H9 (cell line): ENCODE measurements at regions not wholly inside any gene's neighbourhood (a gene's known extent, or its start where the extent isn't known, plus 50 kb on each side); places are given as distances from the start of the nearest gene placed in this dataset.
A peak's percentile ranks its signal among the peaks of the same experiment; 100 is the strongest.

Source experiments
- DNase-seq: peaks from one replicate; pipeline ENCODE4 v3.0.0-alpha.2; 2017
- H2AFZ ChIP-seq: one replicate; pipeline ENCODE4 v1.6.1; 2013; ENCODE audit warnings: mild to moderate bottlenecking, low read length, control low read depth, moderate library complexity
- H2AK5ac ChIP-seq: 2 replicates; pipeline ENCODE4 v1.6.1; 2013; ENCODE audit warnings: low read length, control low read depth, mixed read lengths; ENCODE audit not compliant: insufficient read length
- H2BK120ac ChIP-seq: one replicate; pipeline ENCODE4 v1.6.1; 2013; ENCODE audit warnings: low read depth, mild to moderate bottlenecking, low read length, control low read depth, inconsistent platforms; ENCODE audit not compliant: poor library complexity, severe bottlenecking
- H2BK12ac ChIP-seq: 2 replicates; pipeline ENCODE4 v1.6.1; 2013; ENCODE audit warnings: low read length, control low read depth, mixed read lengths, low read depth; ENCODE audit not compliant: insufficient read length
- H2BK15ac ChIP-seq: 2 replicates; pipeline ENCODE4 v1.6.1; 2013; ENCODE audit warnings: low read depth, low read length, control low read depth
- H2BK20ac ChIP-seq: one replicate; pipeline ENCODE4 v1.6.1; 2013; ENCODE audit warnings: low read depth, mild to moderate bottlenecking, low read length, control low read depth, inconsistent platforms; ENCODE audit not compliant: poor library complexity, severe bottlenecking
- H2BK5ac ChIP-seq: 2 replicates; pipeline ENCODE4 v1.6.1; 2013; ENCODE audit warnings: low read length, control low read depth, mixed read lengths; ENCODE audit not compliant: insufficient read length
- H3K14ac ChIP-seq: 2 replicates; pipeline ENCODE4 v1.6.1; 2013; ENCODE audit warnings: low read length, control low read depth; ENCODE audit not compliant: insufficient read depth
- H3K18ac ChIP-seq: 2 replicates; pipeline ENCODE4 v1.6.1; 2013; ENCODE audit warnings: low read depth, mild to moderate bottlenecking, mixed read lengths, low read length, control low read depth; ENCODE audit not compliant: insufficient read length
- H3K23ac ChIP-seq: 2 replicates; pipeline ENCODE4 v1.6.1; 2013; ENCODE audit warnings: low read length, control low read depth, mixed read lengths, low read depth; ENCODE audit not compliant: insufficient read length
- H3K23me2 ChIP-seq: 2 replicates; pipeline ENCODE4 v1.6.1; 2013; ENCODE audit warnings: low read depth, mild to moderate bottlenecking, mixed read lengths, low read length, control low read depth; ENCODE audit not compliant: insufficient read length, poor library complexity, severe bottlenecking
- H3K27ac ChIP-seq: 2 replicates; pipeline ENCODE4 v1.5.1; 2013; ENCODE audit warnings: low read length, control low read depth, mixed read lengths, low read depth; ENCODE audit not compliant: insufficient read length
- H3K27me3 ChIP-seq: 2 replicates; pipeline ENCODE4 v1.6.1; 2013; ENCODE audit warnings: low read length, control low read depth, inconsistent platforms; ENCODE audit not compliant: insufficient read depth
- H3K4ac ChIP-seq: 2 replicates; pipeline ENCODE4 v1.6.1; 2013; ENCODE audit warnings: low read depth, mild to moderate bottlenecking, control low read depth, inconsistent platforms, low read length, moderate library complexity
- H3K4me1 ChIP-seq: 2 replicates; pipeline ENCODE4 v1.6.1; 2013; ENCODE audit warnings: low read length, control low read depth, inconsistent platforms; ENCODE audit not compliant: insufficient read depth
- H3K4me2 ChIP-seq: 2 replicates; pipeline ENCODE4 v1.6.1; 2013; ENCODE audit warnings: low read length, control low read depth, mixed read lengths; ENCODE audit not compliant: insufficient read length, insufficient read depth
- H3K56ac ChIP-seq: 2 replicates; pipeline ENCODE4 v1.6.1; 2013; ENCODE audit warnings: low read depth, mild to moderate bottlenecking, mixed read lengths, low read length, control low read depth; ENCODE audit not compliant: insufficient read length
- H3K79me1 ChIP-seq: 2 replicates; pipeline ENCODE4 v1.6.1; 2013; ENCODE audit warnings: low read depth, mild to moderate bottlenecking, moderate library complexity, low read length, control low read depth, inconsistent platforms; ENCODE audit not compliant: insufficient read depth, poor library complexity, severe bottlenecking
- H3K79me2 ChIP-seq: 2 replicates; pipeline ENCODE4 v1.6.1; 2013; ENCODE audit warnings: low read length, control low read depth, inconsistent platforms; ENCODE audit not compliant: insufficient read depth
- H3K9ac ChIP-seq: 2 replicates; pipeline ENCODE4 v1.6.1; 2013; ENCODE audit warnings: low read length, control low read depth, mixed read lengths; ENCODE audit not compliant: insufficient read length; ENCODE audit errors: extremely low read depth
- H3K9me3 ChIP-seq: one replicate; pipeline ENCODE4 v1.6.1; 2013; ENCODE audit warnings: low read depth, low read length, inconsistent platforms; ENCODE audit not compliant: control insufficient read depth
- H3T11ph ChIP-seq: one replicate; pipeline ENCODE4 v1.6.1; 2013; ENCODE audit warnings: mild to moderate bottlenecking, low read length, control low read depth, inconsistent platforms
- H4K20me1 ChIP-seq: one replicate; pipeline ENCODE4 v1.6.1; 2013; ENCODE audit not compliant: control insufficient read depth, insufficient read length, insufficient read depth
- H4K5ac ChIP-seq: 2 replicates; pipeline ENCODE4 v1.6.1; 2013; ENCODE audit warnings: low read depth, mild to moderate bottlenecking, mixed read lengths, low read length, control low read depth; ENCODE audit not compliant: insufficient read length
- H4K8ac ChIP-seq: replicated peaks from 2 replicates; pipeline ENCODE4 v1.6.1; 2013; ENCODE audit warnings: low read length, control low read depth, mixed read lengths, low read depth; ENCODE audit not compliant: insufficient read length
- H4K91ac ChIP-seq: 2 replicates; pipeline ENCODE4 v1.6.1; 2013; ENCODE audit warnings: low read depth, mild to moderate bottlenecking, moderate library complexity, mixed read lengths, low read length, control low read depth; ENCODE audit not compliant: insufficient read length
- H3K27ac Mint-ChIP-seq, 3 experiments: 2 replicates in 2 of 3; 3 replicates in 1 of 3; pipeline ENCODE4 v1.8.0; 2020 to 2021; ENCODE audit warnings: mixed read lengths in 3 of 3, mild to moderate bottlenecking in 1 of 3, moderate library complexity in 1 of 3
- H3K27me3 Mint-ChIP-seq: 2 replicates; pipeline ENCODE4 v1.8.0; 2021; ENCODE audit warnings: low read depth, mild to moderate bottlenecking, moderate library complexity, mixed read lengths
- H3K36me3 Mint-ChIP-seq, 3 experiments: 2 replicates in 2 of 3; 3 replicates in 1 of 3; pipeline ENCODE4 v1.8.0; 2020 to 2021; ENCODE audit warnings: low read depth in 3 of 3, mixed read lengths in 3 of 3; ENCODE audit not compliant: insufficient read depth in 1 of 3
- H3K4me1 Mint-ChIP-seq, 2 experiments: 2 replicates each; pipeline ENCODE4 v1.8.0; 2020; ENCODE audit warnings: mixed read lengths in 2 of 2
- H3K4me3 Mint-ChIP-seq, 2 experiments: 2 replicates in 1 of 2; 3 replicates in 1 of 2; pipeline ENCODE4 v1.8.0; 2020 to 2021; ENCODE audit warnings: mild to moderate bottlenecking in 2 of 2, mixed read lengths in 2 of 2, moderate library complexity in 1 of 2
- H3K9me3 Mint-ChIP-seq, 2 experiments: 2 replicates in 1 of 2; 3 replicates in 1 of 2; pipeline ENCODE4 v1.8.0; 2020; ENCODE audit warnings: mild to moderate bottlenecking in 2 of 2, mixed read lengths in 2 of 2, moderate library complexity in 1 of 2
- WGBS: extraction: QIAGEN DNeasy Blood & Tissue Kit; methylation state at CpG from one replicate; pipeline ENCODE4 v1.1.7; 2013; ENCODE audit warnings: missing lambda C conversion rate, low lambda C conversion rate, mixed read lengths; ENCODE audit not compliant: insufficient read length; ENCODE audit errors: extremely low coverage; 5-methylcytosine and 5-hydroxymethylcytosine counted together
- TF ChIP-seq, protein P1 (sequence below): fragments of 200-600 bp; sonication (generic); conservative IDR thresholded peaks from 3 replicates; pipeline ENCODE4 v1.8.0; 2021; ENCODE audit warnings: antibody characterized with exemption, mild to moderate bottlenecking

DNA sequence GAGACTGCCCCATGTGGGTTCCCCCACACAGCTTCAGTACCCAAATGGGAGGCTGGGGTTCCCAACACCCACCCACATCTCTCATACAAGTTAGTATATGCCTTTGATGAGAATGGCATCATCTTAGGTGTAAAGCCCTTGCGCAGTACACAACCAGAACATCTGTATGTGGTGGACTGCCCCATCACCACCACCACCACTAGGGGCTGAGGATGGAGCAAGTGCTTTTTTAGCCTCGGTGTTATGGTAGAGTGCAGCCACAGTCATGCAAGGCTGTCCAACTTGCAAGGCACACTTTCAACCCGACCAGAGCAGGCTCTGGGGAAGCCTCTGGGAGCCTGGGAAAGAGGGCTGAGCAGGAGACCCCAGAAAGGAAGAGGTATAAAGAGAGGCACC lies 241.2 kb downstream of the TFCP2L1 start:
- Histone ChIP-seq H3K4ac (no peak overlapping the region), H2BK120ac (no peak overlapping the region), H3K9ac (no peak overlapping the region), H3K14ac (no peak overlapping the region), H3K79me1 (no peaks in the 10 kb centered on the region), H2AFZ (no peak overlapping the region), H4K20me1 (no peaks in the 10 kb centered on the region), H3K18ac (no peak overlapping the region), H3K27ac (no peak overlapping the region), H3K23ac (no peak overlapping the region), H2AK5ac (no peak overlapping the region), H4K5ac (no peak overlapping the region), H4K8ac (no peak overlapping the region), H3K9me3 (no peaks in the 10 kb centered on the region), H2BK20ac (no peak overlapping the region), H3K56ac (no peak overlapping the region), H2BK15ac (no peak overlapping the region), H3K4me1 (no peaks in the 10 kb centered on the region), H2BK12ac (no peak overlapping the region), H3K27me3 (no peaks in the 10 kb centered on the region), H3K23me2 (no peaks in the 10 kb centered on the region), H3K4me2 (no peak overlapping the region), H4K91ac (no peak overlapping the region), H3T11ph (no peak overlapping the region), H2BK5ac (no peak overlapping the region), H3K79me2 (no peaks in the 10 kb centered on the region)
- Mint-ChIP-seq H3K4me3 (no peak overlapping the region), H3K4me1 (peaks cover 0 to 3% of the 10 kb centered on the region in 2 experiments; a peak in 3 of 4 replicates), H3K27me3 (peaks cover 56% of the 10 kb centered on the region), H3K9me3 (no peaks in the 10 kb centered on the region; a peak in 2 of 5 replicates), H3K36me3 (no peaks in the 10 kb centered on the region; a peak in 1 of 7 replicates), H3K27ac (0 out of 7 replicates have a peak overlapping the region, but pooled peaks of 1 of the 3 experiments have one; percentile 32)
- no CpG with 5 or more reads among the region's 3 CpGs for WGBS
- DNase-seq = peak; percentile 26
- TF ChIP-seq, protein P1, sequence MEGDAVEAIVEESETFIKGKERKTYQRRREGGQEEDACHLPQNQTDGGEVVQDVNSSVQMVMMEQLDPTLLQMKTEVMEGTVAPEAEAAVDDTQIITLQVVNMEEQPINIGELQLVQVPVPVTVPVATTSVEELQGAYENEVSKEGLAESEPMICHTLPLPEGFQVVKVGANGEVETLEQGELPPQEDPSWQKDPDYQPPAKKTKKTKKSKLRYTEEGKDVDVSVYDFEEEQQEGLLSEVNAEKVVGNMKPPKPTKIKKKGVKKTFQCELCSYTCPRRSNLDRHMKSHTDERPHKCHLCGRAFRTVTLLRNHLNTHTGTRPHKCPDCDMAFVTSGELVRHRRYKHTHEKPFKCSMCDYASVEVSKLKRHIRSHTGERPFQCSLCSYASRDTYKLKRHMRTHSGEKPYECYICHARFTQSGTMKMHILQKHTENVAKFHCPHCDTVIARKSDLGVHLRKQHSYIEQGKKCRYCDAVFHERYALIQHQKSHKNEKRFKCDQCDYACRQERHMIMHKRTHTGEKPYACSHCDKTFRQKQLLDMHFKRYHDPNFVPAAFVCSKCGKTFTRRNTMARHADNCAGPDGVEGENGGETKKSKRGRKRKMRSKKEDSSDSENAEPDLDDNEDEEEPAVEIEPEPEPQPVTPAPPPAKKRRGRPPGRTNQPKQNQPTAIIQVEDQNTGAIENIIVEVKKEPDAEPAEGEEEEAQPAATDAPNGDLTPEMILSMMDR = peak; percentile 30; the same call in 2 of the 3 replicates
